GM12873 (cell line): ENCODE measurements at regions not wholly inside any gene's neighbourhood (a gene's known extent, or its start where the extent isn't known, plus 50 kb on each side); places are given as distances from the start of the nearest gene placed in this dataset.

ENCODE experiments used
- CTCF ChIP-seq: IDR thresholded peaks from 2 replicates; pipeline ENCODE4 v1.5.1; 2012; ENCODE audit warnings: low read depth, mild to moderate bottlenecking, moderate library complexity, low read length, control low read depth; ENCODE audit not compliant: insufficient read depth; ENCODE audit errors: missing control alignments

DNA sequence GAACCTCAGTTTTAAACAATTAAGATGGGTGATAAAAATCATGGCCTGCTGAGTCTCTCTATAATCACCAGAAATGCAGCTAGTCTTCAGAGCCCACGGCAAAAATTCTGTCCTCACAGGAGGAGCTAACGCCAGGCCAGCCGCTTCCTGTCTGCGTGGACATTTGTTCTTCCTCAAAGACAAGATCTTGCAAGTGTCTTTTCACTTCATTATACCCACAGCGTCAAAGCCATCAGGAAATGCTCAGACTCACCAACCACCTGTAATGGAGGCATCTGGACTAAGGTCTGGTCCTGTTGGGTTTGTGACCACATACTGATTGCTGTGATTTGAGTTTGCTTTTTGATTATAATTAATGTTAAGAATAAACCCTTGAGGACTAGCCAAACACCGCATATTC lies 473.8 kb upstream of the MC4R start:
- no peak for TF ChIP-seq CTCF

- TF ChIP-seq CTCF: no peak
Observed at GRCh38 chr18:60847517-60847916, 474.9 kb upstream of the MC4R start.

- TF ChIP-seq CTCF: no peak
Observed at GRCh38 chr18:60861575-60861974, 471.7 kb upstream of the CDH20 start.

DNA sequence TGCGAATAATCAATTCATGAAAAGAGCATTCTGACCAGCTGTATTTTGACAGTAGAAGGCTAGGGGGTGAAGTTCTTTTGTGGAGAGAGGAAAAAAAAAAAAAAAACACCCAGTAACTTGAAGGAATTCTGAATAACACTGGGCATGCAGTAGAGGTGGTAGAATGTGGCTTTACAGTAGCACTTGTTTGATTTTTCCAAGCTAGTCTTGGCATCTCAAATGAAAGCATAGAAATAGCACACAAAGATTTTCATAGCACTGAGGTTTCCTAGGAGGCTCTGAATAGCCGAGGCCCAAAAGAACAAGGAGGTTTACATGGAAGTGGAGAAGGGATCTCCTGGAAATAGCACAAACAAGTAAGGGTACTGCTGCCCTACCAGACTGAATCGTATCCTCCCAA lies 470.2 kb upstream of the CDH20 start:
- no peak for TF ChIP-seq CTCF

DNA sequence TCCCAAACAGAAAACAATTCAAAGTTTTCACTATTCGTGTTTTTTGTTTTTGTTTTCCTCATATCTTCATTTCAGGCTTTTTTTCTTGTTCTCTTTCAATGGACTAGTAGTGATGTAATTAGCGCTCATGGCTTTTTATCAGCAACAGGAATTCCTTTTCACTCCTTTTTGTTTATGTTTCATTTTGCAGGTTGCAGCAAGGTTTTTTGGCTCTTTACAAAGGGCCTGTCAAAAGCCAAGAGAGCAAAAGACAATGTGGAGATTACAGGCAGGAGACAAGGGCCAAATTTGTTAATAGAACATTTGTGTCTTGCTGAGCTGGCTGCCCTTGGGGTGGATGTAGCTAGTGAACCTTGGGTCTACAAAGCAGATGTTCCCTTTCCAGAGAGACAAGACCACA lies 467.4 kb upstream of the CDH20 start:
- no peak for TF ChIP-seq CTCF

DNA sequence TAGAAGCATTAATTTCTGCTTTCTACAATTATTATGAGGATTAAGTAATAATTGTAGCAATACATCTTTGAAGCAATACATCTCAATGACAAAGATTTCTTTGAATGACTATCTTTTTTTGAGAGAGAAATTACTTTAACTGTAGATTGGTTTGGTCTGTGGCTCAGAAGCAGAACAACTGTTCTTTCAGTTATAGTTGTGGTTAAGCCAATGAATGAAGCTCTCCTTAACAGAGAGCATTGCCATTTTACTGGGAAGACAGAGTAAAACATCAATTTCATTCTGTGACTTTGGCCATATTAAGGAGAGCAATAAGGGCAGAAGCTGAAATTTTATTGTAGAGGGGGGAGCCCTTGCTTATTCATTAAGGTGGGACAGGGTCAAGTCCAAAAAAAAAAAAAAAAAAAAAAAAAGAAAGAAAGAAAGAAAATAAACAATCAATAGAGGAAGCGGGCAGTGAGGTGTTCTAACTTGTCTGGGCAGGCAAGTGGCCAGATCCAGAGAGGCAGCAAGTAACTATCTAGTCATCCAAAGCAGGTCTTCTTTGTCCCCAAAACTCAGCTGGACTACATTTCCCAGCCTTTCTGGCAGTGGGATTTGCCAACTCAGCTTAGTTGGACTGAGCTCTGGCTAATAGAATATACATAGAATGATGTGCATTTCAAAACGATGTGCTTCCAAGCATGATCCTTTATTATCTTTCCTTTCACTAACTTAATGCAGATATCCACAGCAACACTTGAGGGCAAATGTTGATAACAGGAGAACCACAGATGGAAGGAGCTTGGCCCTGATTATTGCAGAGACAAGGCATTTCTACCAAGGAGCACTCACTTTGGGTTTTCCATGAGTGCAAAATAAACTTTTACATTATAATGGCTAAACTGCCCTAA lies 462.7 kb upstream of the CDH20 start:
- no peak for TF ChIP-seq CTCF

GRCh38 chr18:60872434-60872833 lies 460.8 kb upstream of the CDH20 start:
- TF ChIP-seq CTCF: no peak
